Pons (tissue), 1 donor: ENCODE measurements at regions not wholly inside any gene's neighbourhood (a gene's known extent, or its start where the extent isn't known, plus 50 kb on each side); places are given as distances from the start of the nearest gene placed in this dataset.
"Not testable (repeated sequence)": the region's sequence is repeated elsewhere in the genome, so short reads cannot be mapped to it uniquely, and the experiment has no call there.

Source experiments
- DNase-seq: peaks from one replicate; pipeline ENCODE4 v3.0.0-alpha.2; 2016; ENCODE audit warnings: low spot score

- DNase-seq: no peak
Measured at GRCh38 chr1:189769448-189769847, 708.2 kb downstream of the BRINP3 start.

GRCh38 chr1:189774721-189775287, 702.9 kb downstream of the BRINP3 start:
- DNase-seq: no peak

- DNase-seq: peak; percentile 4
Measured at GRCh38 chr1:189775343-189775742, 702.3 kb downstream of the BRINP3 start.

GRCh38 chr1:189779034-189779433, 698.6 kb downstream of the BRINP3 start:
- no peak for DNase-seq

- DNase-seq: no peak
Measured at GRCh38 chr1:189782295-189782694, 695.4 kb downstream of the BRINP3 start.

- DNase-seq: no peak
Measured at GRCh38 chr1:189783456-189783855, 694.2 kb downstream of the BRINP3 start.

- no peak for DNase-seq
Measured at GRCh38 chr1:189786761-189787160, 690.9 kb downstream of the BRINP3 start.

- no peak for DNase-seq
Measured at GRCh38 chr1:189787201-189787600, 690.5 kb downstream of the BRINP3 start.

GRCh38 chr1:189790335-189790734, 687.3 kb downstream of the BRINP3 start:
- no peak for DNase-seq

GRCh38 chr1:189803364-189803763, 674.3 kb downstream of the BRINP3 start:
- DNase-seq: no peak

GRCh38 chr1:189804352-189804751, 673.3 kb downstream of the BRINP3 start:
- DNase-seq: no peak

GRCh38 chr1:189805735-189806134, 671.9 kb downstream of the BRINP3 start:
- no peak for DNase-seq

GRCh38 chr1:189810639-189811038, 667.0 kb downstream of the BRINP3 start:
- not testable (repeated sequence) for DNase-seq

GRCh38 chr1:189811960-189812359, 665.7 kb downstream of the BRINP3 start:
- no peak for DNase-seq

- no peak for DNase-seq
Measured at GRCh38 chr1:189816558-189816957, 661.1 kb downstream of the BRINP3 start.

- DNase-seq: no peak
Measured at GRCh38 chr1:189819751-189820150, 657.9 kb downstream of the BRINP3 start.

- DNase-seq: no peak
Measured at GRCh38 chr1:189821833-189822232, 655.8 kb downstream of the BRINP3 start.

- DNase-seq: no peak
Measured at GRCh38 chr1:189834813-189835212, 642.9 kb downstream of the BRINP3 start.

- DNase-seq: no peak
Measured at GRCh38 chr1:189847613-189848012, 630.1 kb downstream of the BRINP3 start.

GRCh38 chr1:189851806-189852367, 625.8 kb downstream of the BRINP3 start:
- DNase-seq: no peak

- no peak for DNase-seq
Measured at GRCh38 chr1:189859385-189859977, 618.2 kb downstream of the BRINP3 start.

GRCh38 chr1:189866606-189867005, 611.1 kb downstream of the BRINP3 start:
- DNase-seq: no peak

- no peak for DNase-seq
Measured at GRCh38 chr1:189868021-189868420, 609.6 kb downstream of the BRINP3 start.
